IMR-90 (cell line): ENCODE measurements at regions not wholly inside any gene's neighbourhood (a gene's known extent, or its start where the extent isn't known, plus 50 kb on each side); places are given as distances from the start of the nearest gene placed in this dataset.

ENCODE experiments used
- ATAC-seq: fragments of 200-7000 bp; cut with Tn5 transposase; 2 replicates; pipeline ENCODE4 v1.9.1; 2020; ENCODE audit warnings: low read depth, mild to moderate bottlenecking, moderate library complexity
- BruUV-seq: library from RNA; stranded (reverse); fragments of 400-500 nt; replicated peaks from 2 replicates; lab custom pipeline; 2021; lab: Mats Ljungman, UMichigan
- CTCF ChIA-PET: fragments of 300-600 bp; formaldehyde crosslinking; extraction: SDS; loops from one replicate; lab custom pipeline; 2021; ENCODE audit warnings: antibody characterized with exemption; lab: Yijun Ruan, JAX
- POLR2A ChIA-PET: fragments of 300-600 bp; sonication (Branson Sonifier 250); formaldehyde crosslinking; loops from one replicate; lab custom pipeline; 2022; ENCODE audit warnings: antibody characterized with exemption; ENCODE audit not compliant: unreplicated experiment; lab: Charles Lee
- DNase-seq: peaks from one replicate; pipeline ENCODE4 v3.0.0; 2013
- H2AFZ ChIP-seq: replicated peaks from 2 replicates; pipeline ENCODE3; 2013; ENCODE audit warnings: low read length, mild to moderate bottlenecking; ENCODE audit not compliant: poor library complexity
- H2AK5ac ChIP-seq: 2 replicates; pipeline ENCODE4 v1.6.1; 2013; ENCODE audit warnings: low read depth, low read length, inconsistent platforms
- H2AK9ac ChIP-seq: replicated peaks from 2 replicates; pipeline ENCODE3; 2013; ENCODE audit warnings: mild to moderate bottlenecking, low read depth, low read length, moderate library complexity; ENCODE audit not compliant: poor library complexity
- H2BK120ac ChIP-seq: 2 replicates; pipeline ENCODE4 v1.6.1; 2013; ENCODE audit warnings: low read depth, low read length, inconsistent platforms
- H2BK15ac ChIP-seq: 3 replicates; pipeline ENCODE4 v1.6.1; 2013; ENCODE audit warnings: low read depth, low read length, inconsistent platforms
- H2BK20ac ChIP-seq: 2 replicates; pipeline ENCODE4 v1.6.1; 2013; ENCODE audit warnings: low read depth, mild to moderate bottlenecking, inconsistent platforms, low read length, moderate library complexity
- H2BK5ac ChIP-seq: 2 replicates; pipeline ENCODE4 v1.6.1; 2013; ENCODE audit warnings: mild to moderate bottlenecking, low read depth, low read length, inconsistent platforms; ENCODE audit not compliant: poor library complexity, severe bottlenecking
- H3K14ac ChIP-seq: replicated peaks from 2 replicates; pipeline ENCODE4 v1.6.1; 2013; ENCODE audit warnings: low read depth, low read length, inconsistent platforms
- H3K18ac ChIP-seq: 2 replicates; pipeline ENCODE4 v1.6.1; 2013; ENCODE audit warnings: low read depth, low read length, control low read depth
- H3K23ac ChIP-seq: 2 replicates; pipeline ENCODE4 v1.6.1; 2013; ENCODE audit warnings: low read depth, low read length, inconsistent platforms
- H3K27ac ChIP-seq: 2 replicates; pipeline ENCODE4 v1.5.1; 2013; ENCODE audit warnings: mild to moderate bottlenecking, control low read depth, low read length; ENCODE audit not compliant: insufficient read depth
- H3K27me3 ChIP-seq: 2 replicates; pipeline ENCODE4 v1.6.1; 2013; ENCODE audit warnings: low read length; ENCODE audit not compliant: control insufficient read depth, insufficient read depth
- H3K36me3 ChIP-seq: 2 replicates; pipeline ENCODE4 v1.6.1; 2013; ENCODE audit warnings: low read length, mixed read lengths; ENCODE audit not compliant: control insufficient read depth, insufficient read depth
- H3K4ac ChIP-seq: 2 replicates; pipeline ENCODE4 v1.6.1; 2013; ENCODE audit warnings: low read depth, low read length, inconsistent platforms
- H3K4me1 ChIP-seq: 2 replicates; pipeline ENCODE4 v1.6.1; 2013; ENCODE audit warnings: low read length, mixed read lengths; ENCODE audit not compliant: control insufficient read depth, insufficient read depth
- H3K4me2 ChIP-seq: 2 replicates; pipeline ENCODE4 v1.6.1; 2013; ENCODE audit warnings: low read depth, mild to moderate bottlenecking, control low read depth, low read length, moderate library complexity
- H3K4me3 ChIP-seq: 2 replicates; pipeline ENCODE4 v1.5.1; 2013; ENCODE audit warnings: low read depth, mild to moderate bottlenecking, control low read depth, low read length, moderate library complexity; ENCODE audit not compliant: insufficient read depth
- H3K56ac ChIP-seq: 2 replicates; pipeline ENCODE4 v1.6.1; 2013; ENCODE audit warnings: low read length, inconsistent platforms; ENCODE audit not compliant: insufficient read depth; ENCODE audit errors: extremely low read depth
- H3K79me1 ChIP-seq, 2 experiments: 2 replicates each; pipeline ENCODE4 v1.6.1; 2013; ENCODE audit warnings: low read length in 2 of 2, inconsistent platforms in 1 of 2, low read depth in 1 of 2
- H3K9ac ChIP-seq: 2 replicates; pipeline ENCODE4 v1.6.1; 2013; ENCODE audit warnings: low read depth, low read length, control low read depth
- H3K9me1 ChIP-seq: 2 replicates; pipeline ENCODE4 v1.6.1; 2013; ENCODE audit warnings: low read length, inconsistent platforms; ENCODE audit not compliant: insufficient read depth
- H3K9me3 ChIP-seq: 2 replicates; pipeline ENCODE4 v1.6.1; 2013; ENCODE audit warnings: low read length; ENCODE audit not compliant: control insufficient read depth, insufficient read depth
- H4K20me1 ChIP-seq: 2 replicates; pipeline ENCODE4 v1.6.1; 2013; ENCODE audit warnings: low read length, inconsistent platforms; ENCODE audit not compliant: insufficient read depth
- H4K5ac ChIP-seq: 2 replicates; pipeline ENCODE4 v1.6.1; 2013; ENCODE audit warnings: mild to moderate bottlenecking, low read depth, low read length, control low read depth
- H4K8ac ChIP-seq, 2 experiments: 2 replicates each; pipeline ENCODE4 v1.6.1; 2013; ENCODE audit warnings: low read depth in 2 of 2, low read length in 2 of 2, control low read depth in 1 of 2, inconsistent platforms in 1 of 2
- H4K91ac ChIP-seq: 2 replicates; pipeline ENCODE4 v1.6.1; 2013; ENCODE audit warnings: low read depth, low read length, inconsistent platforms; ENCODE audit not compliant: insufficient read depth
- BHLHE40 ChIP-seq: fragments of 150-350 bp; IDR thresholded peaks from 2 replicates; pipeline ENCODE4 v1.6.1; 2016; ENCODE audit warnings: mild to moderate bottlenecking, low read depth, low read length
- CEBPB ChIP-seq: IDR thresholded peaks from 2 replicates; pipeline ENCODE4 v1.6.1; 2012; ENCODE audit warnings: low read depth, low read length, improper control_type of control experiment
- CHD1 ChIP-seq: IDR thresholded peaks from 2 replicates; pipeline ENCODE4 v1.6.1; 2012; ENCODE audit warnings: low read depth, low read length, improper control_type of control experiment
- CTCF ChIP-seq: conservative IDR thresholded peaks from 2 replicates; pipeline ENCODE4 v1.5.1; 2012; ENCODE audit warnings: mild to moderate bottlenecking, low read depth, low read length, improper control_type of control experiment
- ELK1 ChIP-seq: fragments of 150-350 bp; IDR thresholded peaks from 2 replicates; pipeline ENCODE4 v1.6.1; 2016; ENCODE audit warnings: low read depth, mild to moderate bottlenecking, low read length, moderate library complexity, borderline replicate concordance
- FOS ChIP-seq: fragments of 150-350 bp; IDR thresholded peaks from 2 replicates; pipeline ENCODE4 v1.6.1; 2016; ENCODE audit warnings: low read depth, low read length
- MAZ ChIP-seq: IDR thresholded peaks from 2 replicates; pipeline ENCODE4 v1.6.1; 2012; ENCODE audit warnings: low read depth, mild to moderate bottlenecking, low read length, improper control_type of control experiment, moderate library complexity, borderline replicate concordance
- MXI1 ChIP-seq: IDR thresholded peaks from 2 replicates; pipeline ENCODE4 v1.6.1; 2012; ENCODE audit warnings: low read depth, mild to moderate bottlenecking, low read length, moderate library complexity, borderline replicate concordance
- NFE2L2 ChIP-seq: fragments of 150-350 bp; IDR thresholded peaks from 2 replicates; pipeline ENCODE4 v1.6.1; 2016; ENCODE audit warnings: low read depth, mild to moderate bottlenecking, low read length
- POLR2A ChIP-seq: IDR thresholded peaks from 2 replicates; pipeline ENCODE4 v1.6.1; 2012; ENCODE audit warnings: mild to moderate bottlenecking, low read depth, low read length
- RAD21 ChIP-seq: IDR thresholded peaks from 2 replicates; pipeline ENCODE4 v1.6.1; 2012; ENCODE audit warnings: low read length, improper control_type of control experiment
- RCOR1 ChIP-seq: IDR thresholded peaks from 2 replicates; pipeline ENCODE4 v1.6.1; 2012; ENCODE audit warnings: mild to moderate bottlenecking, low read length, improper control_type of control experiment; ENCODE audit not compliant: insufficient replicate concordance
- RFX5 ChIP-seq: IDR thresholded peaks from 2 replicates; pipeline ENCODE4 v1.8.0; 2012; ENCODE audit warnings: low read depth, mild to moderate bottlenecking, low read length, moderate library complexity
- SMC3 ChIP-seq: fragments of 150-350 bp; IDR thresholded peaks from 2 replicates; pipeline ENCODE4 v1.6.1; 2016; ENCODE audit warnings: low read depth, mild to moderate bottlenecking, antibody characterized with exemption, low read length, moderate library complexity
- USF2 ChIP-seq: fragments of 150-350 bp; IDR thresholded peaks from 2 replicates; pipeline ENCODE4 v1.6.1; 2017; ENCODE audit warnings: mild to moderate bottlenecking, antibody characterized with exemption, low read length, low read depth
- WGBS, 2 experiments: methylation state at CpG; one replicate each; pipeline versions ENCODE4 v1.1.5 to v1.1.7; 2013; ENCODE audit warnings: missing lambda C conversion rate in 2 of 2; ENCODE audit not compliant: insufficient read length in 1 of 2; ENCODE audit errors: extremely low coverage in 2 of 2; 5-methylcytosine and 5-hydroxymethylcytosine counted together
- dilution Hi-C: fragments of 300-500 bp; cut with HindIII; formaldehyde crosslinking; loops from one replicate; pipeline ENCODE4 v1.14.3; 2018; ENCODE audit warnings: low sequenced_read_pairs; ENCODE audit not compliant: unreplicated experiment
- in situ Hi-C: fragments of 300-500 bp; cut with MboI; formaldehyde crosslinking; loops from 3 replicates; pipeline ENCODE4 v1.14.3; 2019; ENCODE audit warnings: low sequenced_read_pairs, inconsistent platforms, mixed read lengths
- intact Hi-C: fragments of 100-400 bp; cut with micrococcal nuclease; formaldehyde crosslinking; loops from 2 replicates; pipeline ENCODE4 v1.10.0; 2022

GRCh38 chr11:69905611-69906452 is 86.6 kb upstream of the FGF3 start:
- no peaks in the 10 kb centered on the region for H3K79me1 ChIP-seq
- no peak overlapping the region for H3K9ac ChIP-seq
- no peak overlapping the region for H3K27ac ChIP-seq
- no peak overlapping the region for H2BK15ac ChIP-seq
- H3K14ac ChIP-seq, result no peak overlapping the region
- peak overlapping the region; percentile 24; the same call in 1 of the 2 replicates for H2AK5ac ChIP-seq
- peaks cover 2% of the 10 kb centered on the region; the same call in 1 of the 2 replicates for H3K4me1 ChIP-seq
- H3K36me3 ChIP-seq, result no peaks in the 10 kb centered on the region
- H3K23ac ChIP-seq, result no peak overlapping the region
- H2AFZ ChIP-seq, result no peak overlapping the region
- ChIA-PET CTCF (interaction anchor here (1.4 kb wide), 1 partner anchor 291 kb away, joined by 4 read pairs; no protein-coding TSS in a partner anchor), POLR2A (no interaction called here)
- TF ChIP-seq MAZ, result no peak
- TF ChIP-seq CTCF, result no peak
- no peak for TF ChIP-seq NFE2L2
- TF ChIP-seq POLR2A, result no peak
- TF ChIP-seq MXI1, result no peak
- TF ChIP-seq FOS, result no peak
- no peak for TF ChIP-seq RCOR1
- TF ChIP-seq USF2, result no peak
- TF ChIP-seq CHD1, result no peak
- TF ChIP-seq ELK1, result no peak
- TF ChIP-seq RAD21, result no peak
- TF ChIP-seq CEBPB, result no peak
- TF ChIP-seq SMC3, result no peak
- no peak for TF ChIP-seq BHLHE40
- TF ChIP-seq RFX5, result no peak
- dilution Hi-C loops, result loop anchor here (25.0 kb wide), 1 partner anchor 256 kb away; no protein-coding TSS in a partner anchor
- in situ Hi-C loops, result no loop called here
- H3K18ac ChIP-seq, result no peak overlapping the region
- H4K91ac ChIP-seq, result no peak overlapping the region
- H3K4ac ChIP-seq, result no peak overlapping the region
- DNase-seq (no peak), ATAC-seq (no peak)
- H2BK20ac ChIP-seq, result no peak overlapping the region
- intact Hi-C loops, result no loop called here
- H2AK9ac ChIP-seq, result no peak overlapping the region
- no peaks in the 10 kb centered on the region for H3K9me3 ChIP-seq
- no peak overlapping the region for H3K56ac ChIP-seq
- H4K8ac ChIP-seq, result no peak overlapping the region
- H2BK120ac ChIP-seq, result no peak overlapping the region
- no peak overlapping the region for H2BK5ac ChIP-seq
- H4K20me1 ChIP-seq, result no peaks in the 10 kb centered on the region
- no peak overlapping the region for H3K4me3 ChIP-seq
- H3K27me3 ChIP-seq, result peaks cover 6% of the 10 kb centered on the region; the same call in 1 of the 2 replicates
- no peak overlapping the region for H4K5ac ChIP-seq
- no peak overlapping the region for H3K4me2 ChIP-seq
- no TSS peak for BruUV-seq
- H3K9me1 ChIP-seq, result peaks cover 4% of the 10 kb centered on the region; the same call in 1 of the 2 replicates
- no CpG with 5 or more reads among the region's 13 CpGs for WGBS, 2 experiments
